ENCODE measurements at regions not wholly inside any gene's neighbourhood (a gene's known extent, or its start where the extent isn't known, plus 50 kb on each side); places are given as distances from the start of the nearest gene placed in this dataset.

- no peak for TF ChIP-seq CTCF (IDR thresholded peaks at IDR 0.05; ENCODE audit: low read depth, low read length)
- TF ChIP-seq POLR2A (IDR thresholded peaks at IDR 0.05; ENCODE audit: extremely low read depth, insufficient read length), result no peak
Observed at GRCh38 chr6:92267335-92267734, 1152.0 kb downstream of the EPHA7 start.
